ENCODE measurements at regions not wholly inside any gene's neighbourhood (a gene's known extent, or its start where the extent isn't known, plus 50 kb on each side); places are given as distances from the start of the nearest gene placed in this dataset.
"Not testable (repeated sequence)": the region's sequence is repeated elsewhere in the genome, so short reads cannot be mapped to it uniquely, and the experiment has no call there.

DNA sequence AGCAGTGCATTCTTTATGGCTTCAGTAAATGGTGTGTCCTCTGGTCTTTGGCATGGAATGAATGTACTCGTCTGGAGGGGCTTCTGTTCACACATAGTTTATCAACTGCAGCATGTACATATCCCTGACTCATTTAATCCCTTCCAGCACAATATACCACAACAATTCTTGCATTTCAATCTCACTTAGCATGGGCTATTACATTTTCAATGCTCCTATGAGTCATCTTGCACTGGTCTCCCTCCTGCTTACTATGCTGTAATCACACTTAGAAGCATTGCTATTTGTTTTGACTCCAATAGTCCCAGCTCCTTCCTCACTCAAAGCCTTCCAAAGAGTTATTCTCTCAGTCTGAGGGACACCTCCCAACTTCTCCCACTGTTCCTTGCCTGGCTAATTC, 180.9 kb upstream of the NUDT10 start:
- DNase-seq: no peak

DNA sequence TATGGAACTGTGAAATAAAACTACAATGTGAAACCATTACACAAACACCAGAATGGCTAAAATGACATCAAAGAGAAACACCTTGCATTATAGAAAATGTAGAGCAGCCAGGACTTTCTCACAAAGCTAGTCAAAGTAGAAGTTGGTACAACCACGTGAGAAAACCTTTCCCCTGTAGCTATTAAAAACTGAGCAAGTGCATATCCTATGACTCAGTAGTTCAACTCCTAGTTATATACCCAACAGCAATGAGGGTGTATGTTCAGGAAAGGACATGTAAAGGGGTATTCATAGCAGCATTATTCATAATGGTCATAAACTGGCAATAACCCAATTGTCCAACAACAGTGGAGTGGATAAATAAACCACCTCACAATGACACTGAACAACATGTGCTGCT, 177.5 kb upstream of the NUDT10 start:
- DNase-seq: no peak

DNA sequence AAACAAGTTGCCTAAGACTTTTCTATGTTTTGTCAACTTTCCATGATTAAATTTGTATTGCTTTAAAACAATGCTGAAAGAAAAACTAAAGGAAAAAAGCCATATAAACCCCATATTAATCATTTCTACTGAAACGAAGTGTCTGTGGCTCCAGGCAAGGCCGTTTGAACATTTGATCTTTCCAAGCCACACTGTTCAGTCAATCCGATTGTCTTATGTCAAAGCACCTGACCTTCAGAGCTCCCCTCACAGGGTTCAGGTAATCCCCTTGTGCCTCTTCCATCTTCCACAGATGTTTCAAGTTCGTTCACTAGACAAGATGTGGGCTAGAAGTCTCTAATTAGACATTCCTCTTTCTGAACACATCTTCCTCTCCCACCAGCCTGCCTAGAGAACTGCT, 177.1 kb upstream of the NUDT10 start:
- no peak for DNase-seq

GRCh38 chrX:51158231-51158630, 174.4 kb upstream of the NUDT10 start:
- no peak for DNase-seq

- not testable (repeated sequence) for DNase-seq
These were observed 173.2 kb upstream of the NUDT10 start for GRCh38 chrX:51159378-51159777.

GRCh38 chrX:51163730-51164129, 168.9 kb upstream of the NUDT10 start:
- DNase-seq: no peak

GRCh38 chrX:51178356-51178900, 154.2 kb upstream of the NUDT10 start:
- not testable (repeated sequence) for DNase-seq

- not testable (repeated sequence) for DNase-seq
These were observed 152.8 kb upstream of the NUDT10 start for GRCh38 chrX:51179805-51180204.

DNA sequence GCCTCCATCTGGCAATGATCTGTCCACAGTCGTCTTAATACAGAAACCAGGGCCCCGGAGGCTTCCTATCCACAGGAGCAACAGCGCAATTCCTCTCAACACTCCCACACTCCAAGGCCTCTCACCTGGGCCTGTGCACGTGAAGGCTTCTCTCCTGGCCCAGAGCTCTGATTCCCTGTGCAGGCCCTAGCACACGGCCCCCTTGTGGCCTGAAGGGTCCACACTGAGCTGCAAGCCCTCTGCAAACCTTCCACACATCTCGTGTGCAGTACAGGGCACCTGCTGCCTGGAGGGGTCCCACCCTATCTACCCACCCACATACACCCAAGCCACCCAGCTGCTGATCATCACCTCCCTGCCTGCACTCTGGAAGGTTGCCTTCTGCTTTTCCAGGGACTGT, 150.1 kb upstream of the NUDT10 start:
- DNase-seq: no peak

GRCh38 chrX:51192104-51192503, 140.5 kb upstream of the NUDT10 start:
- DNase-seq: no peak

- DNase-seq: no peak
These were observed 117.4 kb upstream of the NUDT10 start for GRCh38 chrX:51215266-51215665.

- DNase-seq: no peak
These were observed 116.8 kb upstream of the NUDT10 start for GRCh38 chrX:51215856-51216255.

GRCh38 chrX:51242212-51242611, 90.4 kb upstream of the NUDT10 start:
- no peak for DNase-seq

DNA sequence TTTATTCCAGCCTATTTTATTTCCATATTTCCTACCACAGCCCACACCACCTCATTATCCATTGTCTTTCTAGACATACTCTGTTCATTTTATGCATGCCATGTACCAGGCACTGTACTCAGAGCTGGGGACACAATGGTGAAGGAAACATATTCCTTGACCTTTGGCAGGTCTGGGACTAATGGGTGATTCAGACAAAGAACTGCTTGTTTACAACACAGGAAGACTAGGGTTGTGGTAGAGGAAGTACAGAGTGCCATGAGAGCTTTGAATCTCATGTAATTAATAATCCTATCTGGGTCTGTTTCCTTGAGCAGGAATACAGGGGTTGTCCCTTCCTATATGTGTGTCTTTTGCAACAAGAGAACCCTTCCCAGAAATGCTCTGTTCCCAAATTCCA, 75.1 kb upstream of the NUDT10 start:
- DNase-seq: no peak

- DNase-seq: not testable (repeated sequence)
These were observed 70.4 kb upstream of the NUDT10 start for GRCh38 chrX:51262271-51262670.

DNA sequence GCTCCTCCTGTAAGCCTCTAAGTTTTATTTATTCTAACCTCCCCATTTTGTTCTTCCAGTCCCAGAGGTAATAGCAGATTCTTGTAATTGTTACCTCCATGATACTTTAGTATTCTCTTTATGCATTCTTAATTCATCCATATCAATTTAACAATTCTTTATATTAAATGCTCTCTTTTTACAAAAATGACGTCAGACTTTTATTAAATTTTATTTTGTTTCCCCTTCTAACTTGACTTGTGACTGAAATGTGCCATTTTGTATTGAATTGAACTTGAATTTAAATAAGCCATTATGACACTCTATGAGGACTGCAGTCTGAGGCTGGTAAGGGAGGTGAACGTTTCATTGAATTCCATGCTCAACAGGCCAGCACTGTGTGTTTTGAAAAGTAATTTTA, 60.0 kb upstream of the NUDT10 start:
- DNase-seq: no peak

GRCh38 chrX:51281758-51282318, 50.8 kb upstream of the NUDT10 start:
- no peak for DNase-seq

Measured in activated naive CD4-positive, alpha-beta T cell treated with anti-CD3 and anti-CD28 coated beads, Interleukin-2, amount 50 U/mL, for 16 hours (primary cell).